CD4-positive, CD25-positive, alpha-beta regulatory T cell (primary cell): ENCODE measurements at regions not wholly inside any gene's neighbourhood (a gene's known extent, or its start where the extent isn't known, plus 50 kb on each side); places are given as distances from the start of the nearest gene placed in this dataset.

Experiments used
- ATAC-seq, 2 donors: fragments of 150-1000 bp; cut with Tn5 transposase; one replicate each; pipeline ENCODE4 v1.10.0; 2021; ENCODE audit warnings: low read depth in 2 of 2, moderate number of reproducible peaks in 2 of 2, moderate library complexity in 1 of 2
- DNase-seq, 3 donors: peaks; one replicate each; pipeline versions ENCODE4 v3.0.0 to v3.0.0-alpha.2; 2012 to 2022; ENCODE audit warnings: mixed read lengths in 1 of 3
- H3K27ac ChIP-seq: one replicate; pipeline ENCODE4 v1.7.0; 2013; ENCODE audit warnings: mild to moderate bottlenecking, low read length; ENCODE audit not compliant: insufficient read depth, poor library complexity, severe bottlenecking
- H3K27me3 ChIP-seq: one replicate; pipeline ENCODE4 v1.7.0; 2013; ENCODE audit warnings: low read length; ENCODE audit not compliant: control insufficient read depth, insufficient read depth
- H3K36me3 ChIP-seq: one replicate; pipeline ENCODE4 v1.7.0; 2013; ENCODE audit warnings: mild to moderate bottlenecking, low read length, moderate library complexity; ENCODE audit not compliant: control insufficient read depth, insufficient read depth
- H3K4me1 ChIP-seq: 2 replicates; pipeline ENCODE4 v1.7.0; 2013; ENCODE audit warnings: mild to moderate bottlenecking, low read length; ENCODE audit not compliant: insufficient read depth, control insufficient read depth, poor library complexity, severe bottlenecking
- H3K4me3 ChIP-seq: one replicate; pipeline ENCODE4 v1.7.0; 2013; ENCODE audit warnings: low read depth, mild to moderate bottlenecking, low read length, moderate library complexity
- H3K9me3 ChIP-seq, 2 experiments: 1 replicate in 1 of 2; 2 replicates in 1 of 2; pipeline ENCODE4 v1.7.0; 2013; ENCODE audit warnings: low read length in 2 of 2, mild to moderate bottlenecking in 1 of 2, moderate library complexity in 1 of 2; ENCODE audit not compliant: control insufficient read depth in 2 of 2
- H3K27ac Mint-ChIP-seq, 3 donors: one replicate each; pipeline ENCODE4 v1.8.0; 2020 to 2022; ENCODE audit warnings: mild to moderate bottlenecking in 3 of 3, mixed read lengths in 3 of 3, moderate library complexity in 2 of 3
- H3K27me3 Mint-ChIP-seq: one replicate; pipeline ENCODE4 v1.8.0; 2022; ENCODE audit warnings: mild to moderate bottlenecking, mixed read lengths
- H3K36me3 Mint-ChIP-seq: one replicate; pipeline ENCODE4 v1.8.0; 2020; ENCODE audit warnings: mixed read lengths
- H3K4me1 Mint-ChIP-seq, 4 donors: one replicate each; pipeline ENCODE4 v1.8.0; 2020 to 2022; ENCODE audit warnings: mixed read lengths in 4 of 4, mild to moderate bottlenecking in 1 of 4
- H3K4me3 Mint-ChIP-seq, 4 donors: one replicate each; pipeline ENCODE4 v1.8.0; 2020 to 2022; ENCODE audit warnings: mild to moderate bottlenecking in 4 of 4, mixed read lengths in 4 of 4, moderate library complexity in 3 of 4
- H3K9me3 Mint-ChIP-seq, 7 donors: one replicate each; pipeline ENCODE4 v1.8.0; 2020 to 2022; ENCODE audit warnings: mixed read lengths in 7 of 7, mild to moderate bottlenecking in 3 of 7, moderate library complexity in 2 of 7

DNA sequence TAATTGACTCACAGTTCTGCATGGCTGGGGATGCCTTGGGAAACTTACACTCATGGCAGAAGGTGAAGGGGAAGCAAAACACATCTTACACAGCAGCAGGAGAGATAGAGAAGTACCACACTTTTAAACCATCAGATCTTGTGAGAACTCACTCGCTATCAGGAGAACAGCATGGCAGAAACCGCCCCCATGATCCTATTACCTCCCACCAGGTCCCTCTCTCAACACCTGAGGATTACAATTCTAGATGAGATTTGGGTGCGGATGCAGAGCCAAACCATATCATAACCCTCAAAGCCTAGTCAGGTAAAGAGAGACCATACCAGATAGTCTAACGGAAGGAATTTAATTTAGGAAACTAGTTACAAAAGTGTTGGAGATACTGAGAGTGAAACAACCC lies 182.6 kb upstream of the ACVR2A start:
- DNase-seq (no peak), ATAC-seq (no peak)
- H3K9me3 ChIP-seq: no peaks in the 10 kb centered on the region
- no peaks in the 10 kb centered on the region for H3K27me3 Mint-ChIP-seq
- no peaks in the 10 kb centered on the region for H3K27me3 ChIP-seq
- H3K4me3 ChIP-seq: no peak overlapping the region
- H3K4me1 ChIP-seq: peaks cover 15% of the 10 kb centered on the region
- H3K4me1 Mint-ChIP-seq: peaks cover 11 to 28% (median 22%) of the 10 kb centered on the region in 4 donors
- H3K36me3 ChIP-seq: no peaks in the 10 kb centered on the region
- H3K27ac ChIP-seq: no peak overlapping the region
- H3K9me3 Mint-ChIP-seq: peaks cover 0 to 7% (median 0%) of the 10 kb centered on the region in 7 donors
- peak overlapping the region in 2 of 3 donors; percentile 85 to 88 for H3K27ac Mint-ChIP-seq
- no peaks in the 10 kb centered on the region for H3K36me3 Mint-ChIP-seq
- H3K4me3 Mint-ChIP-seq: peak overlapping the region in 2 of 4 donors; percentile 21 to 78

DNA sequence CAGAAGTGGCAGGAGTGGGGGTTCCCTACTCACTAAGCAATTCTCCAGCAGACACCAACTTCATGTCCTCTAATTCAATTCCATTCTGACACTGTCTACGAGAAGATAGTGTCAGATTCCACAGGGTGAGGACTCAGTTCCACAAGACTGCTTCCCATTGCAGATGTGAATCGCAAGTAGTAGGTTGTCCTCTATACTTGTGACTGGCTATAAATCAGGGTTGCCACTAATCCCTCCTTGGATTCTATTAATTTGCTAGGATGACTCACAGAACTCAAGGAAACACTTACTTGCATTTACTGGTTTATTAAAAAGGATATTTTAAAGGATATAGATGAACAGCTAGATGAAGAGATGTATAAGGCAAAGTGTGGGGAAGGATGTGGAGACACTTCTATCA lies 184.1 kb upstream of the ACVR2A start:
- Histone ChIP-seq H3K27me3 (no peaks in the 10 kb centered on the region), H3K27ac (no peak overlapping the region), H3K4me1 (peaks cover 15% of the 10 kb centered on the region), H3K36me3 (no peaks in the 10 kb centered on the region), H3K4me3 (no peak overlapping the region), H3K9me3 (no peaks in the 10 kb centered on the region)
- Mint-ChIP-seq H3K4me3 (no peak overlapping the region), H3K9me3 (peaks cover 0 to 6% (median 0%) of the 10 kb centered on the region in 7 donors), H3K27ac (no peak overlapping the region), H3K27me3 (no peaks in the 10 kb centered on the region), H3K4me1 (peaks cover 11 to 27% (median 22%) of the 10 kb centered on the region in 4 donors), H3K36me3 (no peaks in the 10 kb centered on the region)
- DNase-seq (no peak), ATAC-seq (no peak)

GRCh38 chr2:147659051-147659450 lies 185.8 kb upstream of the ACVR2A start:
- no peak for ATAC-seq

DNA sequence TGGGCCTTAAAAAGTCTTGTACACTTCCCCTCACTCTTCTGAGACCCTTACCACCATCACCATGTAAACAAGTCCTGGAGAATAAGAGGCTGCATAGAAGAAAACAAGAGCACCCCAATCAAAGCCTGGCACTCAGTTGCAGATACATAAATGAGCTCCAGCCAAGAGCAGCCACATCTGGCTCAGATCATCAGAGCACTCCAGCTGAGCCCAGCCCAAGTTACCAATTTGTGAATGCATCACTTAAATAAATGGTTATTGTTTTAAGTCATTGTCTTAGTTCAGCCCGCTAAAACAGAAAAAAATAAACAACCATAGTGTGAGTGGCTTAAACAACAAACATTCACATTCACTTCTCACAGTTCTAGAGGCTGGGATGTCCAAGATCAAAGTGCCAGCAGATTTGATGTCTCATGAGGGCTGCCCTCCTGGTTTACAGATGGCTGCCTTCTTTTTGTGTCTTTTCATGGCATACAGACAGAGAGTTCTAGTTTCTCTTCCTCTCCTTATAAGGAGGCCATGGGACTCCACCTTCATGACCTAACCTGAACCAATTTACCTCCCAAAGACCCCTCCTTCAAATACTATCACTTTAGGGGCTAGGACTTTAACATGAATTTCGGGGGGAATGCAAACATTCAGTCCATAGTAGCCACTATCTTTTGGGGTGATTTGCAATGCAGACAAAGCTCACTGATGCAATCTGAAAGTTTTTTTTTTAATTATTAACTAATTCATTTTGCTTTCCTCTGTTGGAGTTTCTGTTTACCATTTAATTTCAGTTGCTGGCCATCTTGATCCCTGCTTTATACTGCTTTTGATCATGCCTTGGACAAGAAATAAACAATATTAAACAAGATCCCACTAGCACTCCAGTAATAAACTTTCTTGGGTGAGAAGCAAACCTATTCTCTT lies 187.5 kb upstream of the ACVR2A start:
- no peaks in the 10 kb centered on the region for H3K9me3 ChIP-seq
- Mint-ChIP-seq H3K4me3 (no peak overlapping the region), H3K4me1 (peaks cover 4 to 7% (median 6%) of the 10 kb centered on the region in 4 donors), H3K9me3 (peaks cover 0 to 5% (median 0%) of the 10 kb centered on the region in 7 donors), H3K36me3 (no peaks in the 10 kb centered on the region), H3K27me3 (no peaks in the 10 kb centered on the region), H3K27ac (no peak overlapping the region)
- no peak overlapping the region for H3K27ac ChIP-seq
- H3K4me1 ChIP-seq: peaks cover under 1% of the 10 kb centered on the region
- DNase-seq (no peak), ATAC-seq (no peak)
- H3K4me3 ChIP-seq: no peak overlapping the region
- no peaks in the 10 kb centered on the region for H3K36me3 ChIP-seq
- no peaks in the 10 kb centered on the region for H3K27me3 ChIP-seq

More at GRCh38 chr2:147659051-147659450, 185.8 kb upstream of the ACVR2A start:
- no peaks in the 10 kb centered on the region for H3K9me3 ChIP-seq
- no peak for DNase-seq
- peaks cover 0 to 3% (median 0%) of the 10 kb centered on the region in 7 donors for H3K9me3 Mint-ChIP-seq
- H3K27ac Mint-ChIP-seq: no peak overlapping the region
- peaks cover 10% of the 10 kb centered on the region for H3K4me1 ChIP-seq
- H3K27me3 Mint-ChIP-seq: no peaks in the 10 kb centered on the region
- H3K4me3 ChIP-seq: no peak overlapping the region
- no peaks in the 10 kb centered on the region for H3K36me3 ChIP-seq
- no peaks in the 10 kb centered on the region for H3K36me3 Mint-ChIP-seq
- H3K27me3 ChIP-seq: no peaks in the 10 kb centered on the region
- H3K4me1 Mint-ChIP-seq: peaks cover 16 to 24% (median 19%) of the 10 kb centered on the region in 4 donors
- H3K4me3 Mint-ChIP-seq: no peak overlapping the region
- H3K27ac ChIP-seq: no peak overlapping the region

DNA sequence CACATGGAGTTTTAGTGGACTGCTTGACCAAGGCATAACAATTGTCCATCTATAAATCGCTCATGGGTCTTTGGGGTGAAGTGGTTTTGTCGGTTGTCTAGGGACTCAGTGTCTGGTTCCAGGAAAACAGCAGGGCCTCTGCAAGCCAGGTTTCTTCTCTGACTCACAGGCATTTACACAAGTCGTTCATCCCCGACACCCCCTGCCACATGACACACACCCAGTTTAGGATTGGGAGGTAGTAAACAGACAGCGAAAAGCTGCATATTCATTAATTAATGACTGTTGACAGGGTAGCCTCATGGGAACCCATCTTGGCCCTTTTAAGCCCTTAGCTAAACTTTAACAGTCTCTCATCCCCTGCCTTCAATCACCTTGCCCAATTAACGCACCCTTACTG lies 194.8 kb upstream of the ACVR2A start:
- H3K4me1 ChIP-seq: no peaks in the 10 kb centered on the region
- no peaks in the 10 kb centered on the region for H3K36me3 ChIP-seq
- H3K27ac ChIP-seq: no peak overlapping the region
- Mint-ChIP-seq H3K4me1 (no peaks in the 10 kb centered on the region), H3K9me3 (peaks cover 0 to 1% (median 0%) of the 10 kb centered on the region in 7 donors), H3K36me3 (no peaks in the 10 kb centered on the region), H3K27me3 (peaks cover 4% of the 10 kb centered on the region), H3K4me3 (no peak overlapping the region), H3K27ac (no peak overlapping the region)
- no peaks in the 10 kb centered on the region for H3K9me3 ChIP-seq
- DNase-seq: no peak
- no peaks in the 10 kb centered on the region for H3K27me3 ChIP-seq
- ATAC-seq: no peak
- H3K4me3 ChIP-seq: no peak overlapping the region

DNA sequence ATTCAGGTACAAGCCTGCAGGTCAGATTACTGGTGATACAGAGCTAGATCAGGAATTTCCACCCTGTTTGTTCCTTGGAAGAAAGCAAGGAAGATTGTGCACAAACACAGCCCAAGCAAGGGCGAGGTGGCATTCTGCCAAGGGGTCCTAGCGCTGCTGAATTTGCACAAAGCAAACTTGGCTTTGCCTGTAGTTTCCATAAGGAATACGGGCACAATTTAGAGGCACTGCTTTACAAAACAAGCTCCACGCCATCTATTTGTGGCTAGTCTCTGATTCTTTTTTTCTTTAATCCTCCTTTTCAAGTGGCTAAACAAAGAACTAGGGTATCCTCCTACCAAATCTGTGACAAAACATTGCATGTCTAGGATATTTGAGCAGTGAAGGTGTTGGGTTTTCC lies 195.5 kb upstream of the ACVR2A start:
- no peak for ATAC-seq

DNA sequence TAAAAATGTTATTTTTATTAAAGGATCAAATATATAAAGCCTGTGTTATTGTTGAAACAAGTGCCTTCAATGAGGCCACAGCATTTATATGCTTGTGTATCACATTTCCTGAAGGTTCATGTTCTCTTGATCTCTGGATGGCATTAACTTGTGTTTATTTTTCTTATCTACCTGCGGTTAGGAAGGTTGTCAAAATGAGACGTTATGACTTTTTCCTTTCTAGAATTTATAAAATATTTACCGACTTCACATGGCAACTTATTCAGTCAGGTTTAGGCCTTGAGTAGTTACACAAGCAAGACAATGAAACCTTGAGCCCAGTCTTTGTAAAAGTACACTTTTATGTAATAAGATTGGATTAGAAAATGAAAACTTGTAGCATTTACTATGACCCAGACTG lies 196.4 kb upstream of the ACVR2A start:
- Mint-ChIP-seq H3K27ac (peak overlapping the region in 1 of 3 donors; percentile 45), H3K27me3 (peaks cover 4% of the 10 kb centered on the region), H3K9me3 (peaks cover 0 to 1% (median 0%) of the 10 kb centered on the region in 7 donors)

More for the DNA sequence above, 195.5 kb upstream of the ACVR2A start:
- H3K4me3 ChIP-seq: no peak overlapping the region
- no peaks in the 10 kb centered on the region for H3K27me3 ChIP-seq
- H3K9me3 ChIP-seq: no peaks in the 10 kb centered on the region
- DNase-seq: no peak
- Mint-ChIP-seq H3K4me3 (no peak overlapping the region), H3K27me3 (peaks cover 4% of the 10 kb centered on the region), H3K4me1 (no peaks in the 10 kb centered on the region), H3K9me3 (peaks cover 0 to 1% (median 0%) of the 10 kb centered on the region in 7 donors), H3K27ac (no peak overlapping the region), H3K36me3 (no peaks in the 10 kb centered on the region)
- no peak overlapping the region for H3K27ac ChIP-seq
- no peaks in the 10 kb centered on the region for H3K36me3 ChIP-seq
- H3K4me1 ChIP-seq: no peaks in the 10 kb centered on the region

More for the DNA sequence above, 196.4 kb upstream of the ACVR2A start:
- no peak for ATAC-seq
- no peak overlapping the region for H3K4me3 ChIP-seq
- no peak overlapping the region for H3K27ac ChIP-seq
- no peaks in the 10 kb centered on the region for H3K4me1 ChIP-seq
- DNase-seq: no peak
- H3K36me3 ChIP-seq: no peaks in the 10 kb centered on the region
- H3K27me3 ChIP-seq: no peaks in the 10 kb centered on the region
- H3K36me3 Mint-ChIP-seq: no peaks in the 10 kb centered on the region
- no peaks in the 10 kb centered on the region for H3K9me3 ChIP-seq
- H3K4me1 Mint-ChIP-seq: no peaks in the 10 kb centered on the region
- H3K4me3 Mint-ChIP-seq: no peak overlapping the region
